IMR-90 (cell line): ENCODE measurements at regions not wholly inside any gene's neighbourhood (a gene's known extent, or its start where the extent isn't known, plus 50 kb on each side); places are given as distances from the start of the nearest gene placed in this dataset.

Experiments used
- ATAC-seq: fragments of 200-7000 bp; cut with Tn5 transposase; 2 replicates; pipeline ENCODE4 v1.9.1; 2020; ENCODE audit warnings: low read depth, mild to moderate bottlenecking, moderate library complexity
- BruUV-seq: library from RNA; stranded (reverse); fragments of 400-500 nt; replicated peaks from 2 replicates; lab custom pipeline; 2021; lab: Mats Ljungman, UMichigan
- CTCF ChIA-PET: fragments of 300-600 bp; formaldehyde crosslinking; extraction: SDS; loops from one replicate; lab custom pipeline; 2021; ENCODE audit warnings: antibody characterized with exemption; lab: Yijun Ruan, JAX
- POLR2A ChIA-PET: fragments of 300-600 bp; sonication (Branson Sonifier 250); formaldehyde crosslinking; loops from one replicate; lab custom pipeline; 2022; ENCODE audit warnings: antibody characterized with exemption; ENCODE audit not compliant: unreplicated experiment; lab: Charles Lee
- DNase-seq: peaks from one replicate; pipeline ENCODE4 v3.0.0; 2013
- H2AFZ ChIP-seq: replicated peaks from 2 replicates; pipeline ENCODE3; 2013; ENCODE audit warnings: low read length, mild to moderate bottlenecking; ENCODE audit not compliant: poor library complexity
- H2AK5ac ChIP-seq: 2 replicates; pipeline ENCODE4 v1.6.1; 2013; ENCODE audit warnings: low read depth, low read length, inconsistent platforms
- H2AK9ac ChIP-seq: replicated peaks from 2 replicates; pipeline ENCODE3; 2013; ENCODE audit warnings: mild to moderate bottlenecking, low read depth, low read length, moderate library complexity; ENCODE audit not compliant: poor library complexity
- H2BK120ac ChIP-seq: 2 replicates; pipeline ENCODE4 v1.6.1; 2013; ENCODE audit warnings: low read depth, low read length, inconsistent platforms
- H2BK15ac ChIP-seq: 3 replicates; pipeline ENCODE4 v1.6.1; 2013; ENCODE audit warnings: low read depth, low read length, inconsistent platforms
- H2BK20ac ChIP-seq: 2 replicates; pipeline ENCODE4 v1.6.1; 2013; ENCODE audit warnings: low read depth, mild to moderate bottlenecking, inconsistent platforms, low read length, moderate library complexity
- H2BK5ac ChIP-seq: 2 replicates; pipeline ENCODE4 v1.6.1; 2013; ENCODE audit warnings: mild to moderate bottlenecking, low read depth, low read length, inconsistent platforms; ENCODE audit not compliant: poor library complexity, severe bottlenecking
- H3K14ac ChIP-seq: replicated peaks from 2 replicates; pipeline ENCODE4 v1.6.1; 2013; ENCODE audit warnings: low read depth, low read length, inconsistent platforms
- H3K18ac ChIP-seq: 2 replicates; pipeline ENCODE4 v1.6.1; 2013; ENCODE audit warnings: low read depth, low read length, control low read depth
- H3K23ac ChIP-seq: 2 replicates; pipeline ENCODE4 v1.6.1; 2013; ENCODE audit warnings: low read depth, low read length, inconsistent platforms
- H3K27ac ChIP-seq: 2 replicates; pipeline ENCODE4 v1.5.1; 2013; ENCODE audit warnings: mild to moderate bottlenecking, control low read depth, low read length; ENCODE audit not compliant: insufficient read depth
- H3K27me3 ChIP-seq: 2 replicates; pipeline ENCODE4 v1.6.1; 2013; ENCODE audit warnings: low read length; ENCODE audit not compliant: control insufficient read depth, insufficient read depth
- H3K36me3 ChIP-seq: 2 replicates; pipeline ENCODE4 v1.6.1; 2013; ENCODE audit warnings: low read length, mixed read lengths; ENCODE audit not compliant: control insufficient read depth, insufficient read depth
- H3K4ac ChIP-seq: 2 replicates; pipeline ENCODE4 v1.6.1; 2013; ENCODE audit warnings: low read depth, low read length, inconsistent platforms
- H3K4me1 ChIP-seq: 2 replicates; pipeline ENCODE4 v1.6.1; 2013; ENCODE audit warnings: low read length, mixed read lengths; ENCODE audit not compliant: control insufficient read depth, insufficient read depth
- H3K4me2 ChIP-seq: 2 replicates; pipeline ENCODE4 v1.6.1; 2013; ENCODE audit warnings: low read depth, mild to moderate bottlenecking, control low read depth, low read length, moderate library complexity
- H3K4me3 ChIP-seq: 2 replicates; pipeline ENCODE4 v1.5.1; 2013; ENCODE audit warnings: low read depth, mild to moderate bottlenecking, control low read depth, low read length, moderate library complexity; ENCODE audit not compliant: insufficient read depth
- H3K56ac ChIP-seq: 2 replicates; pipeline ENCODE4 v1.6.1; 2013; ENCODE audit warnings: low read length, inconsistent platforms; ENCODE audit not compliant: insufficient read depth; ENCODE audit errors: extremely low read depth
- H3K79me1 ChIP-seq, 2 experiments: 2 replicates each; pipeline ENCODE4 v1.6.1; 2013; ENCODE audit warnings: low read length in 2 of 2, inconsistent platforms in 1 of 2, low read depth in 1 of 2
- H3K9ac ChIP-seq: 2 replicates; pipeline ENCODE4 v1.6.1; 2013; ENCODE audit warnings: low read depth, low read length, control low read depth
- H3K9me1 ChIP-seq: 2 replicates; pipeline ENCODE4 v1.6.1; 2013; ENCODE audit warnings: low read length, inconsistent platforms; ENCODE audit not compliant: insufficient read depth
- H3K9me3 ChIP-seq: 2 replicates; pipeline ENCODE4 v1.6.1; 2013; ENCODE audit warnings: low read length; ENCODE audit not compliant: control insufficient read depth, insufficient read depth
- H4K20me1 ChIP-seq: 2 replicates; pipeline ENCODE4 v1.6.1; 2013; ENCODE audit warnings: low read length, inconsistent platforms; ENCODE audit not compliant: insufficient read depth
- H4K5ac ChIP-seq: 2 replicates; pipeline ENCODE4 v1.6.1; 2013; ENCODE audit warnings: mild to moderate bottlenecking, low read depth, low read length, control low read depth
- H4K8ac ChIP-seq, 2 experiments: 2 replicates each; pipeline ENCODE4 v1.6.1; 2013; ENCODE audit warnings: low read depth in 2 of 2, low read length in 2 of 2, control low read depth in 1 of 2, inconsistent platforms in 1 of 2
- H4K91ac ChIP-seq: 2 replicates; pipeline ENCODE4 v1.6.1; 2013; ENCODE audit warnings: low read depth, low read length, inconsistent platforms; ENCODE audit not compliant: insufficient read depth
- CHD1 ChIP-seq: IDR thresholded peaks from 2 replicates; pipeline ENCODE4 v1.6.1; 2012; ENCODE audit warnings: low read depth, low read length, improper control_type of control experiment
- MAFK ChIP-seq: IDR thresholded peaks from 2 replicates; pipeline ENCODE4 v1.6.1; 2012; ENCODE audit warnings: low read depth, low read length, improper control_type of control experiment
- MXI1 ChIP-seq: IDR thresholded peaks from 2 replicates; pipeline ENCODE4 v1.6.1; 2012; ENCODE audit warnings: low read depth, mild to moderate bottlenecking, low read length, moderate library complexity, borderline replicate concordance
- NFE2L2 ChIP-seq: fragments of 150-350 bp; IDR thresholded peaks from 2 replicates; pipeline ENCODE4 v1.6.1; 2016; ENCODE audit warnings: low read depth, mild to moderate bottlenecking, low read length
- POLR2A ChIP-seq: IDR thresholded peaks from 2 replicates; pipeline ENCODE4 v1.6.1; 2012; ENCODE audit warnings: mild to moderate bottlenecking, low read depth, low read length
- RAD21 ChIP-seq: IDR thresholded peaks from 2 replicates; pipeline ENCODE4 v1.6.1; 2012; ENCODE audit warnings: low read length, improper control_type of control experiment
- RFX5 ChIP-seq: IDR thresholded peaks from 2 replicates; pipeline ENCODE4 v1.8.0; 2012; ENCODE audit warnings: low read depth, mild to moderate bottlenecking, low read length, moderate library complexity
- SMC3 ChIP-seq: fragments of 150-350 bp; IDR thresholded peaks from 2 replicates; pipeline ENCODE4 v1.6.1; 2016; ENCODE audit warnings: low read depth, mild to moderate bottlenecking, antibody characterized with exemption, low read length, moderate library complexity
- WGBS, 2 experiments: methylation state at CpG; one replicate each; pipeline versions ENCODE4 v1.1.5 to v1.1.7; 2013; ENCODE audit warnings: missing lambda C conversion rate in 2 of 2; ENCODE audit not compliant: insufficient read length in 1 of 2; ENCODE audit errors: extremely low coverage in 2 of 2; 5-methylcytosine and 5-hydroxymethylcytosine counted together
- dilution Hi-C: fragments of 300-500 bp; cut with HindIII; formaldehyde crosslinking; loops from one replicate; pipeline ENCODE4 v1.14.3; 2018; ENCODE audit warnings: low sequenced_read_pairs; ENCODE audit not compliant: unreplicated experiment
- in situ Hi-C: fragments of 300-500 bp; cut with MboI; formaldehyde crosslinking; loops from 3 replicates; pipeline ENCODE4 v1.14.3; 2019; ENCODE audit warnings: low sequenced_read_pairs, inconsistent platforms, mixed read lengths
- intact Hi-C: fragments of 100-400 bp; cut with micrococcal nuclease; formaldehyde crosslinking; loops from 2 replicates; pipeline ENCODE4 v1.10.0; 2022
- TF ChIP-seq, protein P1 (sequence below): fragments of 150-350 bp; IDR thresholded peaks from 2 replicates; pipeline ENCODE4 v1.6.1; 2017; ENCODE audit warnings: mild to moderate bottlenecking, antibody characterized with exemption, low read length, low read depth

DNA sequence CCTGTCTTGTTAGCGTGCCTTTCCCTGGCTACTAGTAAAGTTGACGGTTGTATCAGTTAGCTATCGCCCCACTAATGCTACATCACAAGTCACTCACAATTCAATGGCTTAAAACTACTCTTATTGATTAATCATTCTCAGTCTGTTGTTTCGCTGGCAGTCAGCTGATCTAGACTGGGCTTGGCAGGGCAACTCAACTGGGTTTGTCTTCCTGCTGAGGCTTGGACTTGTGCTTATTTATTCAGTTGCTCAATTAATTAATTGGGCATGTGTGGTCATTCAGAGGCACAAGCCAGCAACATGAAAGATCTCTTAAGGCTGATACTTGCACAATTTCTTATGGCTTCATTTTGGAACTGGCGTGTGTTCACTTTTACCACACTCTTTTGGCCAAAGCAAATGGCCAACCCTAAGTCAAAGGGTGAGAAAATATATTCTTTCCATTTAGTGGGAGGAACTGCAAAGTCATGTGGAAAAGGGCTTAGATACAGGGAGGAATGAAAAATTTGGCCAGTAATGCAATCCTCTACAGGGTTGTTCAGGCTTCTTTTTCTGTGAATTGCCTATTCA lies 333.5 kb downstream of the GPR37 start:
- Histone ChIP-seq H2AK5ac (no peak overlapping the region), H3K4me3 (no peak overlapping the region), H3K27ac (no peak overlapping the region), H2BK5ac (no peak overlapping the region), H3K9me1 (no peaks in the 10 kb centered on the region), H4K5ac (no peak overlapping the region), H3K23ac (no peak overlapping the region), H4K20me1 (no peaks in the 10 kb centered on the region), H3K36me3 (no peaks in the 10 kb centered on the region), H3K9me3 (no peaks in the 10 kb centered on the region), H3K14ac (no peak overlapping the region), H3K4ac (no peak overlapping the region), H3K9ac (no peak overlapping the region), H4K91ac (no peak overlapping the region), H3K27me3 (no peaks in the 10 kb centered on the region), H2AK9ac (no peak overlapping the region), H3K4me2 (no peak overlapping the region), H3K4me1 (no peaks in the 10 kb centered on the region), H4K8ac (no peak overlapping the region), H3K79me1 (no peaks in the 10 kb centered on the region), H3K18ac (no peak overlapping the region), H2BK15ac (no peak overlapping the region), H2BK20ac (no peak overlapping the region), H2BK120ac (no peak overlapping the region), H2AFZ (no peak overlapping the region), H3K56ac (no peak overlapping the region)
- ATAC-seq (no peak), DNase-seq (no peak)
- ChIA-PET CTCF (no interaction called here), POLR2A (no interaction called here)
- no TSS peak for BruUV-seq
- 100% methylated on average over 2 of the region's 5 CpGs; no CpG with 5 or more reads in 1 of the 2 experiments for WGBS, 2 experiments
- intact Hi-C loops: no loop called here
- no peak for TF ChIP-seq MAFK
- TF ChIP-seq POLR2A: no peak
- no peak for TF ChIP-seq NFE2L2
- no peak for TF ChIP-seq RFX5
- no peak for TF ChIP-seq CHD1
- no peak for TF ChIP-seq RAD21
- TF ChIP-seq, protein P1, sequence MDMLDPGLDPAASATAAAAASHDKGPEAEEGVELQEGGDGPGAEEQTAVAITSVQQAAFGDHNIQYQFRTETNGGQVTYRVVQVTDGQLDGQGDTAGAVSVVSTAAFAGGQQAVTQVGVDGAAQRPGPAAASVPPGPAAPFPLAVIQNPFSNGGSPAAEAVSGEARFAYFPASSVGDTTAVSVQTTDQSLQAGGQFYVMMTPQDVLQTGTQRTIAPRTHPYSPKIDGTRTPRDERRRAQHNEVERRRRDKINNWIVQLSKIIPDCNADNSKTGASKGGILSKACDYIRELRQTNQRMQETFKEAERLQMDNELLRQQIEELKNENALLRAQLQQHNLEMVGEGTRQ: no peak
- no peak for TF ChIP-seq MXI1
- no peak for TF ChIP-seq SMC3
- in situ Hi-C loops: no loop called here
- dilution Hi-C loops: no loop called here
